ENCODE measurements at regions not wholly inside any gene's neighbourhood (a gene's known extent, or its start where the extent isn't known, plus 50 kb on each side); places are given as distances from the start of the nearest gene placed in this dataset.

DNA sequence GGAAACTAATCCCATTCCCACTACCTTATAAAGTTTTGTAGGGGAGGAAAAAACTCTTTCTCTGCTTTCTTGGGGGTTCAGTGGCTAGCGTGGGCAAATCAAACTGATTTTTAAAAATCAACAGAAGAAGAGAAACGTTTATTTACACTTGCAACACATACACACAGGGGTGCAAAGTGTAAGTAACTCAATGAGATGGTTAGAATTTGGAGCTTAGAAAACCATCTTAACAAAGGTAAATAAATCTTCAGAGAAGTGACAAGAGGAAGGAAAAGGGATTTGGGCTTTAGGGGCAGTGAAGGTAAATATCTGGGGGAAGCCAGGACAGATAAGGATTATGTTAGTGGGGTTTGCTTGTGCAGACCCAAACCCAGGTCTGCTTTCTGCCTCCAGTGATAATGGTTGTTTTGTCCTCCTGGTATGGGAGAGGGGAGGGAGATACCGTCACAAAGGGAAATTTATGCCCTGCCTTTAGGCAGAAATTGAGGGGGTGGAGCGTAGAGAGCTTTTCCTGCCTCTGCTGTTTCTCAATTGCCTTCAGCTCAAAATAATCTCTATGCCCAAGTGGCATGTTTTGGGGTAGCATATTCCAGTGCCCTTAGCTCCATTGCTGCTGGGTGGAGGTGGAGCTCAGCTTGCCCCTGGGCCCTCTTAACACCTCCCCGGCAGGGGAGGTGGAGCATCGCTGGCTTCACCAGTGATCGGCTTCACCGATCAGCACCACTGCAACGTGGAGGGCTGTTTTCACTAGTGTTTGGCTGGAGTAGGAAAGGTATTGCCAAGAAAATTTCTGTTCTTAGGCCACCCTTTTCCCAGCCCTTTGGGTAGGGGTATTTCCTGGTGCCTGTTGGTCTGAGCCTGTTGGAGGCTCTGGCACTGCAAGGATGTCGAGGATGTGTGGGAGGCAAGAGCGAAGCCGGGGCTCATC, 92.2 kb downstream of the TEX51 start:
- no peak overlapping the region for H3K4me3 ChIP-seq (ENCODE audit: low read length)
- DNase-seq (ENCODE audit: low read depth): no peak
- TF ChIP-seq, protein P1, sequence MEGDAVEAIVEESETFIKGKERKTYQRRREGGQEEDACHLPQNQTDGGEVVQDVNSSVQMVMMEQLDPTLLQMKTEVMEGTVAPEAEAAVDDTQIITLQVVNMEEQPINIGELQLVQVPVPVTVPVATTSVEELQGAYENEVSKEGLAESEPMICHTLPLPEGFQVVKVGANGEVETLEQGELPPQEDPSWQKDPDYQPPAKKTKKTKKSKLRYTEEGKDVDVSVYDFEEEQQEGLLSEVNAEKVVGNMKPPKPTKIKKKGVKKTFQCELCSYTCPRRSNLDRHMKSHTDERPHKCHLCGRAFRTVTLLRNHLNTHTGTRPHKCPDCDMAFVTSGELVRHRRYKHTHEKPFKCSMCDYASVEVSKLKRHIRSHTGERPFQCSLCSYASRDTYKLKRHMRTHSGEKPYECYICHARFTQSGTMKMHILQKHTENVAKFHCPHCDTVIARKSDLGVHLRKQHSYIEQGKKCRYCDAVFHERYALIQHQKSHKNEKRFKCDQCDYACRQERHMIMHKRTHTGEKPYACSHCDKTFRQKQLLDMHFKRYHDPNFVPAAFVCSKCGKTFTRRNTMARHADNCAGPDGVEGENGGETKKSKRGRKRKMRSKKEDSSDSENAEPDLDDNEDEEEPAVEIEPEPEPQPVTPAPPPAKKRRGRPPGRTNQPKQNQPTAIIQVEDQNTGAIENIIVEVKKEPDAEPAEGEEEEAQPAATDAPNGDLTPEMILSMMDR (IDR thresholded peaks at IDR 0.05; ENCODE audit: insufficient read depth, low read depth, low read length, missing control alignments): no peak

DNA sequence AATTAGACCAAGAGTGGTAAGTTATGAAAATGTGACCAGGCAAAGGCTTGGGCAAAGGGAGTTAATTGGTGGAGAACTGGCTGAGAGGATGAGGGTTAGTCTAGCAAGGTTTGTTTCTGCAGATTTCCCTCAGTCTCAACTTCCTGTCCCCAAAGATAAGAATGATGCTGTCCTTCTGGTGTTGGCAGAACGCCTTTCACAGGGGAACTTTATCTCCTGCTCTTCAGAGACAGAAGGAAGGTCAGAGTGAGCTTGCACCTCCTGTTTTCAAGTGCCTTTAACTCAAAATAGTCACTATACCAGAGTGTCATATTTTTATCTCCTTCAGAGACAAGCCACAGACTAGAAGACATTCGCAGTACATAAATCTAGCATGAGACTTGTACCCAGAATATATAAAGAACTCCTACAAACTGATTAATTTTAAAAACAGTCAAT, 95.7 kb downstream of the TEX51 start:
- no peak overlapping the region for H3K4me3 ChIP-seq (ENCODE audit: low read length)
- DNase-seq (ENCODE audit: low read depth): no peak
- TF ChIP-seq, protein P1 (IDR thresholded peaks at IDR 0.05; ENCODE audit: insufficient read depth, low read depth, low read length, missing control alignments): no peak

DNA sequence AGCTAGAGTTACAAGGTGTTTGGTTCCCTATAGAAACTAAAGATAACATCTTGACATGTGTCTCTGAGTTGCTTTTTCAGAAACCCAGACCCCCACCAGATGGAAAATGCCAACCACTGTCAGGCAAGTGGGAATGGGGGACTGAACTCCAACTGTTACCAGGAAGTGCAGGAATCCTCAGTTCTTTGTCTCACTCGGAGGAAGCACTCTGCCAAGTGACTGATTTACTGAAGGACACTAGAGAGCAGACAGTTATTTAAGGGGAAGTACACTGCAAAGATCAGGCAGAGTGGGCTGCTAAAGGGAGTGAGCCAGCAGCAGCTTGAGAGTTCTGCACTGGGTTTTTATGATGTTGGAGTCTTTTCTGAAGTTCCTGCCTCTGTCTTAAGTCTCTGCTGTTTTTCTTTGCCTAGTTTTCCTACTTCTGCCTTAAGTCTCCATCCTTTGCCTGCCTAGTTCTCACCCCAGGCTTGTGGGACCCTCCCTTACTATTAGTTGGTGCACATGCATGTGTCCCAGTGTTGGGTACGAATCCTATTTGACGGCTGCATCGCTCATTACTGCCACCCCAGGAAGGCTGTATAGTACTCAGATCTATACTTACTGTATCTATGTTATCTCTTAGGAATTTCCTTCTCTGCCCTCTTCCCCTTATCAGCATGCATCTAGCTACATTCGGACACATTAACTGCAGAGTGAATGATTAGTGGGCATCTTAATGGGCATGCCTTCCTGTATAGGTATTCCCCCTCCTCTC, 97.1 kb downstream of the TEX51 start:
- H3K4me3 ChIP-seq (ENCODE audit: low read length): no peak overlapping the region
- DNase-seq (ENCODE audit: low read depth): no peak
- TF ChIP-seq, protein P1 (IDR thresholded peaks at IDR 0.05; ENCODE audit: insufficient read depth, low read depth, low read length, missing control alignments): no peak

DNA sequence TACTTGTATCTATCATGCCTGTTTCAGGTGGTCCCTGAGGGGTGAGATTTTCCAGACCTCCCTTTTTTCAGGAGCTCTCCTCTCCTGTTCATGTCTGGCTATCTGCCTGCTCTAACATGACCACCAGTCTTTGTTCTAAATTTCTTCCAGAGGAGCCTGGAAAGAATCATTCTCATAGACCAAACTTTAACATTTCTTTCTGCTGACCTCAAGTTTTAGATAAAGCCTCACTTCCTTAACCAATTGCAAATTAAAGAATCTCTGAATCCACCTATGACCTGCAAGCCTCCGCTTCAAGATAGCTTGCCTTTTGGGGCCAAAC, 97.6 kb downstream of the TEX51 start:
- TF ChIP-seq, protein P1 (IDR thresholded peaks at IDR 0.05; ENCODE audit: insufficient read depth, low read depth, low read length, missing control alignments): no peak
- DNase-seq (ENCODE audit: low read depth): no peak
- H3K4me3 ChIP-seq (ENCODE audit: low read length): no peak overlapping the region
